Activated CD4-positive, alpha-beta T cell treated with anti-CD3 and anti-CD28 coated beads, Interleukin-2, amount 10 ng/mL, durations not matched to agents 24 days and 14 days (primary cell): ENCODE measurements at regions not wholly inside any gene's neighbourhood (a gene's known extent, or its start where the extent isn't known, plus 50 kb on each side); places are given as distances from the start of the nearest gene placed in this dataset.

ENCODE experiments used
- DNase-seq: peaks from one replicate; pipeline ENCODE4 v3.0.0; 2022
- H3K27ac Mint-ChIP-seq: one replicate; pipeline ENCODE4 v1.8.0; 2022; ENCODE audit warnings: mild to moderate bottlenecking, mixed read lengths
- H3K27me3 Mint-ChIP-seq: one replicate; pipeline ENCODE4 v1.8.0; 2022; ENCODE audit warnings: mixed read lengths
- H3K36me3 Mint-ChIP-seq: one replicate; pipeline ENCODE4 v1.8.0; 2022; ENCODE audit warnings: low read depth, mild to moderate bottlenecking, mixed read lengths
- H3K4me1 Mint-ChIP-seq: one replicate; pipeline ENCODE4 v1.8.0; 2021; ENCODE audit warnings: mixed read lengths
- H3K4me3 Mint-ChIP-seq: one replicate; pipeline ENCODE4 v1.8.0; 2022; ENCODE audit warnings: mild to moderate bottlenecking, moderate library complexity, mixed read lengths
- H3K9me3 Mint-ChIP-seq: one replicate; pipeline ENCODE4 v1.8.0; 2021; ENCODE audit warnings: mixed read lengths
- intact Hi-C: fragments of 100-400 bp; cut with micrococcal nuclease; formaldehyde crosslinking; loops from one replicate; pipeline ENCODE4 v1.15.1; 2023

GRCh38 chr18:39741755-39742466 is 2176.3 kb upstream of the CELF4 start:
- no peak for DNase-seq

GRCh38 chr18:39737869-39738268 is 2172.3 kb upstream of the CELF4 start:
- Mint-ChIP-seq H3K27me3 (no peaks in the 10 kb centered on the region), H3K9me3 (peaks cover 4% of the 10 kb centered on the region), H3K27ac (no peak overlapping the region), H3K36me3 (no peaks in the 10 kb centered on the region), H3K4me1 (no peaks in the 10 kb centered on the region), H3K4me3 (no peak overlapping the region)
- intact Hi-C loops, result no loop called here
- DNase-seq, result no peak

More at GRCh38 chr18:39741755-39742466, 2176.3 kb upstream of the CELF4 start:
- H3K36me3 Mint-ChIP-seq, result no peaks in the 10 kb centered on the region
- H3K27me3 Mint-ChIP-seq, result no peaks in the 10 kb centered on the region
- no peak overlapping the region for H3K27ac Mint-ChIP-seq
- no peak overlapping the region for H3K4me3 Mint-ChIP-seq
- no peaks in the 10 kb centered on the region for H3K4me1 Mint-ChIP-seq
- no peaks in the 10 kb centered on the region for H3K9me3 Mint-ChIP-seq
- intact Hi-C loops, result no loop called here

- Mint-ChIP-seq H3K4me3 (no peak overlapping the region), H3K4me1 (no peaks in the 10 kb centered on the region), H3K27ac (no peak overlapping the region), H3K36me3 (no peaks in the 10 kb centered on the region), H3K27me3 (no peaks in the 10 kb centered on the region), H3K9me3 (peaks cover 4% of the 10 kb centered on the region)
- intact Hi-C loops, result no loop called here
- no peak for DNase-seq
Measured at GRCh38 chr18:39732918-39733317, 2167.3 kb upstream of the CELF4 start.

- intact Hi-C loops, result no loop called here
- no peak overlapping the region for H3K4me3 Mint-ChIP-seq
Measured at GRCh38 chr18:39730606-39731005, 2165.0 kb upstream of the CELF4 start.

GRCh38 chr18:39724652-39725051 is 2159.1 kb upstream of the CELF4 start:
- Mint-ChIP-seq H3K4me3 (no peak overlapping the region), H3K27ac (no peak overlapping the region), H3K36me3 (no peaks in the 10 kb centered on the region), H3K9me3 (no peaks in the 10 kb centered on the region), H3K27me3 (no peaks in the 10 kb centered on the region), H3K4me1 (no peaks in the 10 kb centered on the region)
- intact Hi-C loops, result no loop called here
- no peak for DNase-seq

More at GRCh38 chr18:39730606-39731005, 2165.0 kb upstream of the CELF4 start:
- no peak overlapping the region for H3K27ac Mint-ChIP-seq
- H3K36me3 Mint-ChIP-seq, result no peaks in the 10 kb centered on the region
- H3K9me3 Mint-ChIP-seq, result peaks cover 4% of the 10 kb centered on the region
- H3K27me3 Mint-ChIP-seq, result no peaks in the 10 kb centered on the region
- DNase-seq, result no peak
- H3K4me1 Mint-ChIP-seq, result no peaks in the 10 kb centered on the region

- no peaks in the 10 kb centered on the region for H3K4me1 Mint-ChIP-seq
- intact Hi-C loops, result no loop called here
- H3K9me3 Mint-ChIP-seq, result no peaks in the 10 kb centered on the region
- no peaks in the 10 kb centered on the region for H3K27me3 Mint-ChIP-seq
- no peak overlapping the region for H3K4me3 Mint-ChIP-seq
- no peak overlapping the region for H3K27ac Mint-ChIP-seq
- no peaks in the 10 kb centered on the region for H3K36me3 Mint-ChIP-seq
- no peak for DNase-seq
Measured at GRCh38 chr18:39721712-39722111, 2156.1 kb upstream of the CELF4 start.

- no peaks in the 10 kb centered on the region for H3K4me1 Mint-ChIP-seq
- intact Hi-C loops, result no loop called here
- H3K9me3 Mint-ChIP-seq, result no peaks in the 10 kb centered on the region
- no peak for DNase-seq
- no peaks in the 10 kb centered on the region for H3K27me3 Mint-ChIP-seq
- no peak overlapping the region for H3K4me3 Mint-ChIP-seq
- no peaks in the 10 kb centered on the region for H3K36me3 Mint-ChIP-seq
- H3K27ac Mint-ChIP-seq, result no peak overlapping the region
Measured at GRCh38 chr18:39713961-39714360, 2148.4 kb upstream of the CELF4 start.

GRCh38 chr18:39711701-39712100 is 2146.1 kb upstream of the CELF4 start:
- H3K27me3 Mint-ChIP-seq, result no peaks in the 10 kb centered on the region
- H3K27ac Mint-ChIP-seq, result no peak overlapping the region
- no peaks in the 10 kb centered on the region for H3K36me3 Mint-ChIP-seq
- no peaks in the 10 kb centered on the region for H3K9me3 Mint-ChIP-seq
- no peak overlapping the region for H3K4me3 Mint-ChIP-seq
- no peak for DNase-seq
- intact Hi-C loops, result no loop called here
- no peaks in the 10 kb centered on the region for H3K4me1 Mint-ChIP-seq

GRCh38 chr18:39705362-39705761 is 2139.8 kb upstream of the CELF4 start:
- intact Hi-C loops, result no loop called here
- no peaks in the 10 kb centered on the region for H3K9me3 Mint-ChIP-seq
- H3K4me3 Mint-ChIP-seq, result no peak overlapping the region
- no peaks in the 10 kb centered on the region for H3K27me3 Mint-ChIP-seq
- no peak for DNase-seq
- H3K36me3 Mint-ChIP-seq, result no peaks in the 10 kb centered on the region
- no peaks in the 10 kb centered on the region for H3K4me1 Mint-ChIP-seq
- no peak overlapping the region for H3K27ac Mint-ChIP-seq

GRCh38 chr18:39702888-39703287 is 2137.3 kb upstream of the CELF4 start:
- no peaks in the 10 kb centered on the region for H3K27me3 Mint-ChIP-seq
- no peak for DNase-seq
- intact Hi-C loops, result no loop called here
- H3K4me1 Mint-ChIP-seq, result no peaks in the 10 kb centered on the region
- H3K9me3 Mint-ChIP-seq, result no peaks in the 10 kb centered on the region
- H3K36me3 Mint-ChIP-seq, result no peaks in the 10 kb centered on the region
- H3K4me3 Mint-ChIP-seq, result no peak overlapping the region
- no peak overlapping the region for H3K27ac Mint-ChIP-seq

GRCh38 chr18:39701839-39702238 is 2136.2 kb upstream of the CELF4 start:
- Mint-ChIP-seq H3K4me1 (no peaks in the 10 kb centered on the region), H3K9me3 (no peaks in the 10 kb centered on the region), H3K27ac (no peak overlapping the region), H3K27me3 (no peaks in the 10 kb centered on the region), H3K36me3 (no peaks in the 10 kb centered on the region), H3K4me3 (no peak overlapping the region)
- DNase-seq, result no peak
- intact Hi-C loops, result no loop called here

GRCh38 chr18:39701055-39701783 is 2135.6 kb upstream of the CELF4 start:
- Mint-ChIP-seq H3K36me3 (no peaks in the 10 kb centered on the region), H3K27me3 (no peaks in the 10 kb centered on the region), H3K4me1 (no peaks in the 10 kb centered on the region)

GRCh38 chr18:39699340-39699964 is 2133.9 kb upstream of the CELF4 start:
- intact Hi-C loops, result no loop called here
- H3K27ac Mint-ChIP-seq, result no peak overlapping the region
- no peaks in the 10 kb centered on the region for H3K36me3 Mint-ChIP-seq
- no peak for DNase-seq
- H3K4me3 Mint-ChIP-seq, result no peak overlapping the region
- no peaks in the 10 kb centered on the region for H3K9me3 Mint-ChIP-seq
- H3K27me3 Mint-ChIP-seq, result no peaks in the 10 kb centered on the region
- no peaks in the 10 kb centered on the region for H3K4me1 Mint-ChIP-seq

More at GRCh38 chr18:39701055-39701783, 2135.6 kb upstream of the CELF4 start:
- Mint-ChIP-seq H3K27ac (no peak overlapping the region), H3K9me3 (no peaks in the 10 kb centered on the region), H3K4me3 (no peak overlapping the region)
- DNase-seq, result no peak
- intact Hi-C loops, result no loop called here

- Mint-ChIP-seq H3K9me3 (no peaks in the 10 kb centered on the region), H3K27me3 (no peaks in the 10 kb centered on the region), H3K4me3 (no peak overlapping the region), H3K36me3 (no peaks in the 10 kb centered on the region), H3K4me1 (no peaks in the 10 kb centered on the region), H3K27ac (no peak overlapping the region)
- no peak for DNase-seq
- intact Hi-C loops, result no loop called here
Measured at GRCh38 chr18:39698436-39698835, 2132.8 kb upstream of the CELF4 start.
